Omental fat pad (tissue), 3 donors: ENCODE measurements at regions not wholly inside any gene's neighbourhood (a gene's known extent, or its start where the extent isn't known, plus 50 kb on each side); places are given as distances from the start of the nearest gene placed in this dataset.

Experiments used
- ATAC-seq: fragments of 150-250 bp; one replicate; pipeline ENCODE4 v1.9.1; 2016; ENCODE audit warnings: mild to moderate bottlenecking, moderate library complexity; ENCODE audit not compliant: low FRiP score
- DNase-seq: peaks from one replicate; pipeline ENCODE4 v3.0.0-alpha.2; 2019; ENCODE audit warnings: low spot score
- CTCF ChIP-seq, 3 donors: fragments of 450-650 bp; IDR thresholded peaks; one replicate each; pipeline ENCODE4 v1.5.1; 2016 to 2017; ENCODE audit warnings: antibody characterized with exemption in 3 of 3, mild to moderate bottlenecking in 3 of 3, moderate library complexity in 2 of 3

GRCh38 chr1:82329226-82329625, 528.5 kb downstream of the ADGRL2 start:
- no peak for TF ChIP-seq CTCF (IDR thresholded peaks at IDR 0.05)
- no peak for DNase-seq
- no peak for ATAC-seq

- DNase-seq (no peak), ATAC-seq (no peak)
- TF ChIP-seq CTCF (IDR thresholded peaks at IDR 0.05) = no peak
These were observed 522.6 kb downstream of the ADGRL2 start for GRCh38 chr1:82323144-82323841.

GRCh38 chr1:82321794-82322193, 521.1 kb downstream of the ADGRL2 start:
- DNase-seq = no peak
- no peak for ATAC-seq
- no peak for TF ChIP-seq CTCF (IDR thresholded peaks at IDR 0.05)

GRCh38 chr1:82319546-82319945, 518.8 kb downstream of the ADGRL2 start:
- DNase-seq (no peak), ATAC-seq (no peak)
- TF ChIP-seq CTCF (IDR thresholded peaks at IDR 0.05) = no peak

- no peak for TF ChIP-seq CTCF (IDR thresholded peaks at IDR 0.05)
- ATAC-seq (no peak), DNase-seq (no peak)
These were observed 518.2 kb downstream of the ADGRL2 start for GRCh38 chr1:82318921-82319320.

GRCh38 chr1:82318265-82318664, 517.5 kb downstream of the ADGRL2 start:
- DNase-seq (no peak), ATAC-seq (no peak)
- TF ChIP-seq CTCF (IDR thresholded peaks at IDR 0.05) = no peak

GRCh38 chr1:82317671-82318070, 516.9 kb downstream of the ADGRL2 start:
- no peak for TF ChIP-seq CTCF (IDR thresholded peaks at IDR 0.05)
- no peak for DNase-seq
- ATAC-seq = no peak
